ENCODE measurements at regions not wholly inside any gene's neighbourhood (a gene's known extent, or its start where the extent isn't known, plus 50 kb on each side); places are given as distances from the start of the nearest gene placed in this dataset.

- Histone ChIP-seq H3K9me3 (ENCODE audit: low read depth, low read length, poor library complexity, severe bottlenecking) (no peaks in the 10 kb centered on the region), H3K4me3 (ENCODE audit: low read depth, low read length, poor library complexity, severe bottlenecking) (no peak overlapping the region), H3K36me3 (ENCODE audit: insufficient read depth, low read length, poor library complexity, severe bottlenecking) (no peaks in the 10 kb centered on the region), H3K4me1 (ENCODE audit: insufficient read depth, low read length, poor library complexity, severe bottlenecking) (no peaks in the 10 kb centered on the region), H3K27me3 (replicated peaks; ENCODE audit: insufficient read depth, low read depth, low read length, poor library complexity) (no peaks in the 10 kb centered on the region), H3K27ac (ENCODE audit: low read depth, low read length, poor library complexity, severe bottlenecking) (no peak overlapping the region)
- ChIA-PET CTCF (no interaction called here), POLR2A (ENCODE audit: low non-redundant PET) (no interaction called here)
- TF ChIP-seq EZH2 (IDR thresholded peaks at IDR 0.05; ENCODE audit: borderline replicate concordance, low read depth, low read length, poor library complexity, severe bottlenecking) (no peak), CTCF (conservative IDR thresholded peaks at IDR 0.05; ENCODE audit: low read depth, low read length) (no peak)
- intact Hi-C loops (cut with micrococcal nuclease; ENCODE audit: unreplicated experiment) = no loop called here
- DNase-seq (ENCODE audit: low spot score) = no peak
- BruUV-seq (replicated peaks) = no TSS peak
Measured at GRCh38 chr10:131402771-131403650, 91.5 kb upstream of the TCERG1L start.

GRCh38 chr10:131403936-131404335, 92.4 kb upstream of the TCERG1L start:
- TF ChIP-seq EZH2 (IDR thresholded peaks at IDR 0.05; ENCODE audit: borderline replicate concordance, low read depth, low read length, poor library complexity, severe bottlenecking) (no peak), CTCF (conservative IDR thresholded peaks at IDR 0.05; ENCODE audit: low read depth, low read length) (no peak)
- H3K4me3 ChIP-seq (ENCODE audit: low read depth, low read length, poor library complexity, severe bottlenecking) = no peak overlapping the region
- H3K4me1 ChIP-seq (ENCODE audit: insufficient read depth, low read length, poor library complexity, severe bottlenecking) = no peaks in the 10 kb centered on the region
- H3K27me3 ChIP-seq (replicated peaks; ENCODE audit: insufficient read depth, low read depth, low read length, poor library complexity) = no peaks in the 10 kb centered on the region
- H3K27ac ChIP-seq (ENCODE audit: low read depth, low read length, poor library complexity, severe bottlenecking) = no peak overlapping the region
- H3K36me3 ChIP-seq (ENCODE audit: insufficient read depth, low read length, poor library complexity, severe bottlenecking) = no peaks in the 10 kb centered on the region
- H3K9me3 ChIP-seq (ENCODE audit: low read depth, low read length, poor library complexity, severe bottlenecking) = no peaks in the 10 kb centered on the region
- ChIA-PET POLR2A (ENCODE audit: low non-redundant PET) (no interaction called here), CTCF (no interaction called here)
- intact Hi-C loops (cut with micrococcal nuclease; ENCODE audit: unreplicated experiment) = no loop called here
- BruUV-seq (replicated peaks) = no TSS peak
- no peak for DNase-seq (ENCODE audit: low spot score)

- ChIA-PET POLR2A (ENCODE audit: low non-redundant PET) (no interaction called here), CTCF (no interaction called here)
- H3K36me3 ChIP-seq (ENCODE audit: insufficient read depth, low read length, poor library complexity, severe bottlenecking) = no peaks in the 10 kb centered on the region
Measured at GRCh38 chr10:131404886-131405285, 93.4 kb upstream of the TCERG1L start.

More at GRCh38 chr10:131404886-131405285, 93.4 kb upstream of the TCERG1L start:
- Histone ChIP-seq H3K27ac (ENCODE audit: low read depth, low read length, poor library complexity, severe bottlenecking) (no peak overlapping the region), H3K9me3 (ENCODE audit: low read depth, low read length, poor library complexity, severe bottlenecking) (no peaks in the 10 kb centered on the region), H3K4me3 (ENCODE audit: low read depth, low read length, poor library complexity, severe bottlenecking) (no peak overlapping the region), H3K4me1 (ENCODE audit: insufficient read depth, low read length, poor library complexity, severe bottlenecking) (no peaks in the 10 kb centered on the region), H3K27me3 (replicated peaks; ENCODE audit: insufficient read depth, low read depth, low read length, poor library complexity) (no peaks in the 10 kb centered on the region)
- BruUV-seq (replicated peaks) = no TSS peak
- intact Hi-C loops (cut with micrococcal nuclease; ENCODE audit: unreplicated experiment) = no loop called here
- no peak for DNase-seq (ENCODE audit: low spot score)
- TF ChIP-seq EZH2 (IDR thresholded peaks at IDR 0.05; ENCODE audit: borderline replicate concordance, low read depth, low read length, poor library complexity, severe bottlenecking) (no peak), CTCF (conservative IDR thresholded peaks at IDR 0.05; ENCODE audit: low read depth, low read length) (no peak)
